H1 (cell line): ENCODE measurements at regions not wholly inside any gene's neighbourhood (a gene's known extent, or its start where the extent isn't known, plus 50 kb on each side); places are given as distances from the start of the nearest gene placed in this dataset.

Experiments
- CTCF ChIA-PET: fragments of 300-600 bp; sonication (Branson Sonifier 250); formaldehyde crosslinking; loops from one replicate; lab custom pipeline; 2021; ENCODE audit not compliant: partially characterized antibody; lab: Charles Lee
- POLR2A ChIA-PET: fragments of 300-600 bp; sonication (Branson Sonifier 250); formaldehyde crosslinking; loops from one replicate; lab custom pipeline; 2021; ENCODE audit warnings: inconsistent platforms; ENCODE audit not compliant: partially characterized antibody; lab: Charles Lee
- DNase-seq, 2 experiments: peaks; one replicate each; pipeline versions ENCODE4 v3.0.0 to v3.0.0-alpha.2; 2010 to 2022; ENCODE audit warnings: low spot score in 2 of 2, low read depth in 1 of 2, mixed read lengths in 1 of 2
- FAIRE-seq: peaks from 2 replicates; lab custom pipeline; 2011; peaks lifted over from hg19 to GRCh38; lab: Jason Lieb, UNC
- H2AFZ ChIP-seq: 2 replicates; pipeline ENCODE4 v1.8.1; 2012; ENCODE audit warnings: low read length, inconsistent platforms
- H2AK5ac ChIP-seq: 2 replicates; pipeline ENCODE4 v1.6.1; 2013; ENCODE audit warnings: low read depth, low read length
- H2BK120ac ChIP-seq: replicated peaks from 2 replicates; pipeline ENCODE3; 2013; ENCODE audit warnings: low read depth, low read length, inconsistent platforms
- H2BK12ac ChIP-seq: 2 replicates; pipeline ENCODE4 v1.6.1; 2013; ENCODE audit warnings: low read depth, low read length
- H2BK15ac ChIP-seq: 2 replicates; pipeline ENCODE4 v1.6.1; 2013; ENCODE audit warnings: low read length
- H2BK20ac ChIP-seq: 2 replicates; pipeline ENCODE4 v1.6.1; 2013; ENCODE audit warnings: low read length
- H2BK5ac ChIP-seq: 2 replicates; pipeline ENCODE4 v1.6.1; 2013; ENCODE audit warnings: low read depth, low read length
- H3K14ac ChIP-seq: 2 replicates; pipeline ENCODE4 v1.6.1; 2013; ENCODE audit warnings: inconsistent platforms; ENCODE audit not compliant: insufficient read length
- H3K18ac ChIP-seq: 2 replicates; pipeline ENCODE4 v1.6.1; 2013; ENCODE audit warnings: low read length; ENCODE audit errors: extremely low read depth
- H3K23ac ChIP-seq: 2 replicates; pipeline ENCODE4 v1.6.1; 2013; ENCODE audit warnings: inconsistent platforms; ENCODE audit not compliant: insufficient read length
- H3K23me2 ChIP-seq: 2 replicates; pipeline ENCODE4 v1.6.1; 2013; ENCODE audit warnings: low read depth, low read length
- H3K27ac ChIP-seq: 2 replicates; pipeline ENCODE4 v1.6.1; 2011; ENCODE audit warnings: low read depth, low read length, inconsistent platforms
- H3K27me3 ChIP-seq, 4 experiments: replicated peaks in 1 of 4; 1 replicate in 1 of 4; 2 replicates in 3 of 4; pipeline versions ENCODE4 v1.6.1 to v1.8.1; 2011 to 2013; ENCODE audit warnings: low read length in 3 of 4, mild to moderate bottlenecking in 3 of 4, inconsistent platforms in 2 of 4, mixed read lengths in 2 of 4, moderate library complexity in 1 of 4; ENCODE audit not compliant: control insufficient read depth in 3 of 4, insufficient read depth in 3 of 4; ENCODE audit errors: extremely low read depth in 1 of 4
- H3K36me3 ChIP-seq, 4 experiments: 2 replicates each; pipeline versions ENCODE4 v1.6.1 to v1.8.1; 2011 to 2013; ENCODE audit warnings: mild to moderate bottlenecking in 4 of 4, low read length in 3 of 4, moderate library complexity in 2 of 4, control low read depth in 1 of 4, inconsistent platforms in 1 of 4; ENCODE audit not compliant: insufficient read depth in 4 of 4, control insufficient read depth in 2 of 4
- H3K4ac ChIP-seq: replicated peaks from 2 replicates; pipeline ENCODE3; 2013; ENCODE audit warnings: low read length, low read depth, mixed read lengths, inconsistent platforms; ENCODE audit not compliant: insufficient read length
- H3K4me1 ChIP-seq, 4 experiments: replicated peaks in 1 of 4; 1 replicate in 1 of 4; 2 replicates in 3 of 4; pipeline versions ENCODE4 v1.6.1 to v1.8.1; 2011 to 2013; ENCODE audit warnings: low read length in 3 of 4, inconsistent platforms in 2 of 4, mixed read lengths in 1 of 4; ENCODE audit not compliant: insufficient read depth in 4 of 4, control insufficient read depth in 3 of 4
- H3K4me2 ChIP-seq, 2 experiments: 2 replicates each; pipeline versions ENCODE4 v1.6.1 to v1.8.1; 2011 to 2013; ENCODE audit warnings: low read depth in 2 of 2, low read length in 2 of 2, control low read depth in 1 of 2, inconsistent platforms in 1 of 2, mild to moderate bottlenecking in 1 of 2; ENCODE audit not compliant: insufficient read depth in 1 of 2
- H3K4me3 ChIP-seq, 4 experiments: fragments of 200-600, 300-600 bp in 1 of 4; sonication (generic), shearing (Covaris generic), sonication (Bioruptor Twin) in 1 of 4; 2 replicates each; pipeline versions ENCODE4 v1.5.1 to v1.8.1; 2011 to 2016; ENCODE audit warnings: low read length in 4 of 4, low read depth in 3 of 4, control low read depth in 2 of 4, inconsistent platforms in 2 of 4, mild to moderate bottlenecking in 2 of 4, mixed read lengths in 1 of 4, moderate library complexity in 1 of 4; ENCODE audit not compliant: insufficient read depth in 2 of 4; ENCODE audit errors: extremely low read depth in 1 of 4
- H3K56ac ChIP-seq: replicated peaks from 2 replicates; pipeline ENCODE3; 2013; ENCODE audit warnings: low read depth, mild to moderate bottlenecking, mixed read lengths, low read length, inconsistent platforms; ENCODE audit not compliant: insufficient read length
- H3K79me1 ChIP-seq: 2 replicates; pipeline ENCODE4 v1.6.1; 2013; ENCODE audit warnings: low read depth, low read length, control low read depth
- H3K79me2 ChIP-seq, 2 experiments: 2 replicates each; pipeline versions ENCODE4 v1.6.1 to v1.8.1; 2012 to 2013; ENCODE audit warnings: low read length in 2 of 2, mild to moderate bottlenecking in 2 of 2, inconsistent platforms in 1 of 2; ENCODE audit not compliant: insufficient read depth in 2 of 2, control insufficient read depth in 1 of 2
- H3K9ac ChIP-seq, 4 experiments: replicated peaks in 1 of 4; 1 replicate in 1 of 4; 2 replicates in 3 of 4; pipeline versions ENCODE4 v1.6.1 to v1.8.1; 2011 to 2013; ENCODE audit warnings: low read depth in 3 of 4, low read length in 3 of 4, control low read depth in 2 of 4, mild to moderate bottlenecking in 2 of 4, moderate library complexity in 2 of 4, inconsistent platforms in 1 of 4; ENCODE audit errors: extremely low read depth in 1 of 4
- H3K9me3 ChIP-seq, 2 experiments: 2 replicates each; pipeline versions ENCODE4 v1.6.1 to v1.8.1; 2012 to 2013; ENCODE audit warnings: mild to moderate bottlenecking in 2 of 2, moderate library complexity in 2 of 2, control low read depth in 1 of 2, inconsistent platforms in 1 of 2, low read depth in 1 of 2, low read length in 1 of 2, mixed read lengths in 1 of 2; ENCODE audit not compliant: insufficient read depth in 2 of 2
- H4K20me1 ChIP-seq, 2 experiments: replicated peaks in 1 of 2; 2 replicates each; pipeline versions ENCODE3 to v1.8.1; 2011 to 2013; ENCODE audit warnings: inconsistent platforms in 2 of 2, low read length in 2 of 2, mild to moderate bottlenecking in 1 of 2; ENCODE audit not compliant: insufficient read depth in 2 of 2, control insufficient read depth in 1 of 2
- H4K5ac ChIP-seq: 2 replicates; pipeline ENCODE4 v1.6.1; 2013; ENCODE audit warnings: low read length, low read depth, mixed read lengths, inconsistent platforms; ENCODE audit not compliant: insufficient read length
- H4K8ac ChIP-seq: 2 replicates; pipeline ENCODE4 v1.8.0; 2013; ENCODE audit warnings: mild to moderate bottlenecking, moderate library complexity, low read length, inconsistent platforms; ENCODE audit not compliant: insufficient read depth; ENCODE audit errors: extremely low read depth
- H4K91ac ChIP-seq: replicated peaks from 2 replicates; pipeline ENCODE3; 2013; ENCODE audit warnings: low read length, mixed read lengths, inconsistent platforms; ENCODE audit not compliant: insufficient read length
- CBX8 ChIP-seq: fragments of 300-800, 300-1000 bp; sonication (generic); IDR thresholded peaks from 2 replicates; pipeline ENCODE4 v1.7.1; 2016; ENCODE audit warnings: low read depth, low read length, borderline replicate concordance
- CREB1 ChIP-seq: IDR thresholded peaks from 2 replicates; pipeline ENCODE4 v1.6.1; 2012; ENCODE audit warnings: inconsistent platforms
- NANOG ChIP-seq: IDR thresholded peaks from 2 replicates; pipeline ENCODE4 v1.6.1; 2011; ENCODE audit warnings: low read length, low read depth, mild to moderate bottlenecking, inconsistent platforms; ENCODE audit not compliant: insufficient read depth, poor library complexity, severe bottlenecking
- RXRA ChIP-seq: IDR thresholded peaks from 2 replicates; pipeline ENCODE4 v1.6.1; 2011; ENCODE audit warnings: low read depth, mild to moderate bottlenecking, low read length, moderate library complexity; ENCODE audit not compliant: insufficient read depth
- USF2 ChIP-seq: IDR thresholded peaks from 2 replicates; pipeline ENCODE4 v1.6.1; 2011; ENCODE audit warnings: low read length, improper control_type of control experiment
- WGBS, 2 experiments: shearing (Covaris generic) in 1 of 2; methylation state at CpG; one replicate each; pipeline versions ENCODE4 v1.1.6 to v1.1.7; 2013 to 2015; ENCODE audit warnings: low lambda C conversion rate in 2 of 2, mixed read lengths in 2 of 2, inconsistent platforms in 1 of 2, low coverage in 1 of 2, missing lambda C conversion rate in 1 of 2; ENCODE audit not compliant: insufficient replicate concordance in 2 of 2, insufficient coverage in 1 of 2, insufficient read length in 1 of 2; ENCODE audit errors: extremely low coverage in 1 of 2, missing lambda C conversion rate in 1 of 2; 5-methylcytosine and 5-hydroxymethylcytosine counted together

DNA sequence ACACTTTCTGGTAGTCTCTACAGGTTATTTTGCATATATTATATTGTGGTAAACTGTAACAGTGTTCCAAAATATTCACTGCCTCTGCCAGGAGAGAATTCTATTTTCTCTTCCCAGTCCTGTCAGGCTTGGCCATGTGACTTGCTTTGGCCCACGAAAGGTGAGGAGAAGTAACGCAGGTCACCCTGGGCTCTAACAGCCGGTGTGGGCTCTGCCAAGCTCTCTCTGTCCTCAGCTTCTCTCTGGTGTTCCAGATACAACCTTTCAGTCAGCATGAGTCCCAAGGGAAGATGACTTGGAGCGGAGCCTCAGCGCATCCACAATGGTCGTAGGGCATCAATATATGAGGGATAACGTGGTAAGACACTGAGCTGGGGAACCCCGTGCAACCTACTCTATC, 113.0 kb upstream of the RREB1 start:
- no peak for DNase-seq
- Histone ChIP-seq H2BK15ac (no peak overlapping the region), H4K8ac (no peak overlapping the region), H3K18ac (no peak overlapping the region), H2BK12ac (no peak overlapping the region), H2BK5ac (no peak overlapping the region), H4K20me1 (no peaks in the 10 kb centered on the region), H3K4ac (no peak overlapping the region), H3K27ac (no peak overlapping the region), H2AK5ac (no peak overlapping the region), H4K91ac (no peak overlapping the region), H2AFZ (no peak overlapping the region), H3K56ac (no peak overlapping the region), H3K36me3 (no peaks in the 10 kb centered on the region), H3K23ac (no peak overlapping the region), H3K79me1 (no peaks in the 10 kb centered on the region), H2BK120ac (no peak overlapping the region), H3K4me3 (no peak overlapping the region), H4K5ac (no peak overlapping the region), H3K79me2 (no peaks in the 10 kb centered on the region), H3K4me1 (peaks cover 0 to 5% (median 0%) of the 10 kb centered on the region in 4 experiments; a peak in 2 of 7 replicates), H2BK20ac (no peak overlapping the region), H3K27me3 (no peaks in the 10 kb centered on the region), H3K14ac (no peak overlapping the region), H3K9me3 (no peaks in the 10 kb centered on the region), H3K23me2 (no peaks in the 10 kb centered on the region), H3K4me2 (no peak overlapping the region), H3K9ac (no peak overlapping the region)
- 94% methylated on average over 8 of the region's 8 CpGs; no CpG with 5 or more reads in 1 of the 2 experiments for WGBS, 2 experiments
- POLR2A ChIA-PET, result no interaction called here
- CTCF ChIA-PET, result interaction anchor here (0.6 to 1.5 kb wide), 4 partner anchors 10 to 285 kb away, joined by 3 to 5 read pairs (median 3); no protein-coding TSS in a partner anchor
- no peak for FAIRE-seq
- TF ChIP-seq USF2 (no peak), RXRA (no peak), NANOG (no peak), CBX8 (no peak), CREB1 (no peak)
